Astrocyte (in vitro differentiated cells and primary cell): ENCODE measurements at regions not wholly inside any gene's neighbourhood (a gene's known extent, or its start where the extent isn't known, plus 50 kb on each side); places are given as distances from the start of the nearest gene placed in this dataset.

Experiments
- DNase-seq: peaks from one replicate; pipeline ENCODE4 v3.0.0-alpha.2; 2010; ENCODE audit warnings: low read depth
- FAIRE-seq: peaks from 2 replicates; lab custom pipeline; 2011; peaks lifted over from hg19 to GRCh38; lab: Jason Lieb, UNC
- H2AFZ ChIP-seq: 2 replicates; pipeline ENCODE4 v1.6.0; 2012; ENCODE audit warnings: low read depth, low read length, inconsistent platforms
- H3K27ac ChIP-seq: 2 replicates; pipeline ENCODE4 v1.5.1; 2011; ENCODE audit warnings: low read depth, low read length, inconsistent platforms
- H3K27me3 ChIP-seq: 2 replicates; pipeline ENCODE4 v1.6.0; 2011; ENCODE audit warnings: low read length, inconsistent platforms; ENCODE audit not compliant: insufficient read depth
- H3K36me3 ChIP-seq: 2 replicates; pipeline ENCODE4 v1.5.1; 2011; ENCODE audit warnings: low read length, inconsistent platforms; ENCODE audit not compliant: insufficient read depth
- H3K4me1 ChIP-seq: 2 replicates; pipeline ENCODE4 v1.5.1; 2011; ENCODE audit warnings: low read length, inconsistent platforms; ENCODE audit not compliant: insufficient read depth
- H3K4me2 ChIP-seq: 2 replicates; pipeline ENCODE4 v1.6.0; 2012; ENCODE audit warnings: low read length, inconsistent platforms
- H3K4me3 ChIP-seq: 2 replicates; pipeline ENCODE4 v1.5.1; 2011; ENCODE audit warnings: low read depth, mild to moderate bottlenecking, low read length, inconsistent platforms; ENCODE audit not compliant: insufficient read depth
- H3K79me2 ChIP-seq: 2 replicates; pipeline ENCODE4 v1.6.0; 2012; ENCODE audit warnings: mild to moderate bottlenecking, low read length, inconsistent platforms; ENCODE audit not compliant: insufficient read depth
- H3K9ac ChIP-seq: 2 replicates; pipeline ENCODE4 v1.6.0; 2012; ENCODE audit warnings: mild to moderate bottlenecking, low read length, inconsistent platforms
- H3K9me3 ChIP-seq: 2 replicates; pipeline ENCODE4 v1.5.1; 2012; ENCODE audit warnings: low read depth, mild to moderate bottlenecking, low read length, inconsistent platforms; ENCODE audit not compliant: insufficient read depth
- H4K20me1 ChIP-seq: 2 replicates; pipeline ENCODE4 v1.6.0; 2012; ENCODE audit warnings: low read length, inconsistent platforms; ENCODE audit not compliant: insufficient read depth
- H3K27ac Mint-ChIP-seq: one replicate; pipeline ENCODE4 v1.8.0; 2021; ENCODE audit warnings: mild to moderate bottlenecking, mixed read lengths; ENCODE audit not compliant: unreplicated experiment
- H3K27me3 Mint-ChIP-seq: one replicate; pipeline ENCODE4 v1.8.0; 2021; ENCODE audit warnings: low read depth, mixed read lengths; ENCODE audit not compliant: unreplicated experiment
- H3K36me3 Mint-ChIP-seq: one replicate; pipeline ENCODE4 v1.8.0; 2021; ENCODE audit warnings: low read depth, mixed read lengths; ENCODE audit not compliant: unreplicated experiment
- H3K4me1 Mint-ChIP-seq: one replicate; pipeline ENCODE4 v1.8.0; 2021; ENCODE audit warnings: low read depth, mixed read lengths; ENCODE audit not compliant: unreplicated experiment
- H3K4me3 Mint-ChIP-seq: one replicate; pipeline ENCODE4 v1.8.0; 2021; ENCODE audit warnings: mild to moderate bottlenecking, moderate library complexity, mixed read lengths; ENCODE audit not compliant: unreplicated experiment
- H3K9me3 Mint-ChIP-seq: one replicate; pipeline ENCODE4 v1.8.0; 2021; ENCODE audit warnings: mild to moderate bottlenecking, mixed read lengths; ENCODE audit not compliant: unreplicated experiment
- CTCF ChIP-seq: IDR thresholded peaks from 2 replicates; pipeline ENCODE4 v1.5.1; 2011; ENCODE audit warnings: low read depth, mild to moderate bottlenecking, inconsistent platforms, low read length, moderate library complexity; ENCODE audit not compliant: insufficient read depth
- EZH2 ChIP-seq: IDR thresholded peaks from 2 replicates; pipeline ENCODE4 v1.6.1; 2012; ENCODE audit warnings: mild to moderate bottlenecking, low read length, inconsistent platforms; ENCODE audit not compliant: insufficient read depth

- Histone ChIP-seq H3K4me2 (no peak overlapping the region), H3K9ac (no peak overlapping the region), H3K27me3 (no peaks in the 10 kb centered on the region), H4K20me1 (no peaks in the 10 kb centered on the region), H3K36me3 (no peaks in the 10 kb centered on the region), H2AFZ (no peak overlapping the region), H3K4me3 (no peak overlapping the region), H3K79me2 (no peaks in the 10 kb centered on the region), H3K27ac (no peak overlapping the region), H3K9me3 (peaks cover 3% of the 10 kb centered on the region), H3K4me1 (no peaks in the 10 kb centered on the region)
- H3K4me1 Mint-ChIP-seq, result no peaks in the 10 kb centered on the region
- DNase-seq (no peak), FAIRE-seq (no peak)
- no peaks in the 10 kb centered on the region for H3K9me3 Mint-ChIP-seq
- TF ChIP-seq CTCF (no peak), EZH2 (no peak)
- peaks cover 37% of the 10 kb centered on the region for H3K27me3 Mint-ChIP-seq
- H3K4me3 Mint-ChIP-seq, result no peak overlapping the region
- H3K27ac Mint-ChIP-seq, result no peak overlapping the region
- no peaks in the 10 kb centered on the region for H3K36me3 Mint-ChIP-seq
Observed at GRCh38 chr10:129411393-129411705, 55.7 kb upstream of the MGMT start.

- Histone ChIP-seq H3K4me1 (no peaks in the 10 kb centered on the region), H3K9me3 (peaks cover 3% of the 10 kb centered on the region), H2AFZ (no peak overlapping the region), H3K4me2 (no peak overlapping the region), H3K4me3 (no peak overlapping the region), H4K20me1 (no peaks in the 10 kb centered on the region), H3K79me2 (no peaks in the 10 kb centered on the region), H3K36me3 (no peaks in the 10 kb centered on the region), H3K27ac (no peak overlapping the region), H3K9ac (no peak overlapping the region), H3K27me3 (no peaks in the 10 kb centered on the region)
- no peak overlapping the region for H3K27ac Mint-ChIP-seq
- no peak for TF ChIP-seq CTCF
- TF ChIP-seq EZH2, result no peak
- H3K4me3 Mint-ChIP-seq, result no peak overlapping the region
- peaks cover 39% of the 10 kb centered on the region for H3K27me3 Mint-ChIP-seq
- no peak for FAIRE-seq
- H3K36me3 Mint-ChIP-seq, result no peaks in the 10 kb centered on the region
- DNase-seq, result no peak
- no peaks in the 10 kb centered on the region for H3K9me3 Mint-ChIP-seq
- peaks cover under 1% of the 10 kb centered on the region for H3K4me1 Mint-ChIP-seq
Observed at GRCh38 chr10:129411772-129412171, 55.3 kb upstream of the MGMT start.

- Histone ChIP-seq H4K20me1 (no peaks in the 10 kb centered on the region), H3K4me1 (no peaks in the 10 kb centered on the region), H3K4me2 (no peak overlapping the region), H3K79me2 (no peaks in the 10 kb centered on the region), H3K27ac (no peak overlapping the region), H2AFZ (no peak overlapping the region), H3K9ac (no peak overlapping the region), H3K4me3 (no peak overlapping the region), H3K27me3 (no peaks in the 10 kb centered on the region), H3K36me3 (no peaks in the 10 kb centered on the region), H3K9me3 (peaks cover 3% of the 10 kb centered on the region)
- FAIRE-seq, result no peak
- no peaks in the 10 kb centered on the region for H3K9me3 Mint-ChIP-seq
- TF ChIP-seq EZH2 (no peak), CTCF (no peak)
- no peaks in the 10 kb centered on the region for H3K36me3 Mint-ChIP-seq
- H3K4me1 Mint-ChIP-seq, result peaks cover 5% of the 10 kb centered on the region
- no peak for DNase-seq
- peaks cover 39% of the 10 kb centered on the region for H3K27me3 Mint-ChIP-seq
- no peak overlapping the region for H3K4me3 Mint-ChIP-seq
- no peak overlapping the region for H3K27ac Mint-ChIP-seq
Observed at GRCh38 chr10:129413024-129413423, 54.0 kb upstream of the MGMT start.
